Forelimb muscle (tissue), 1 donor: ENCODE measurements at regions not wholly inside any gene's neighbourhood (a gene's known extent, or its start where the extent isn't known, plus 50 kb on each side); places are given as distances from the start of the nearest gene placed in this dataset.
"Not testable (repeated sequence)": the region's sequence is repeated elsewhere in the genome, so short reads cannot be mapped to it uniquely, and the experiment has no call there.

Experiments
- DNase-seq: peaks from one replicate; pipeline ENCODE4 v3.0.0-alpha.2; 2013; ENCODE audit warnings: low read depth

DNA sequence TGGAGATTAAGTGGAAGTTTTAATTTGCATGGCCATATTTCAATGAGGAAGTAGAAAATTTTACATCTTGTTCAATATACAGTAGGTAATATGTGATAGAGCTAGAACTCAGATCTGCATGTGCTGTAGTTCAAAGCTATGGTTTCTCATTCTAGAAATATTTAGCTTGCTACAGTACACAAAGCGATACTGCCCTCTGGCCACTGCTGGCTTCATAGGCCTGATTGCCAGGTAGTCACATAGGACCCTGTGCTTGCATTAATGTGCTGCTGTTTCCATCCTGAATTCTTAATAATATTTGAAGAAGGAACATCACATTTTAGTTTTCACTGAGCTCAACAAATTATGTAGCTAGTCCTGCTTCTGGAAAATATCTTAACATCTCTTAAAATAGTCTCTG is 87.0 kb downstream of the PLSCR2 start:
- no peak for DNase-seq

DNA sequence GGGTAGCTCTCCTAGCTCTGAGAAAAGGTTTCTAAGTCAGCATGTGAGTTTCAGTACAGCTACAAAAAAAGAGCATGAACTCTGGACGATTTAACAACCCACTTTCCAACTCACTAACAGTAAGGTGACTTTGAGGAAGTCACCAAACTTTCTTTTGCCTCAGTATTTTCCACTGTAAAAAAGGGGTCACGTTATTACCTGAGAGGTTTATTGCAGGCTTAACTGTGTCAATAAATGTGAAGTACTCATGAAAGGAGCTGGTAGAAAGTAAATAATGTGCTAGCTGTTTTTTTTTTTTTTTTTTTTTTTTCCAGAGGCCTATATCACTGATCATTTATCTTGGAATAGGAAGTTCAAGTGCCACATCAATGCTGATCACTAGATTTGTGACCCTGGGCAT is 89.3 kb downstream of the PLSCR2 start:
- no peak for DNase-seq

DNA sequence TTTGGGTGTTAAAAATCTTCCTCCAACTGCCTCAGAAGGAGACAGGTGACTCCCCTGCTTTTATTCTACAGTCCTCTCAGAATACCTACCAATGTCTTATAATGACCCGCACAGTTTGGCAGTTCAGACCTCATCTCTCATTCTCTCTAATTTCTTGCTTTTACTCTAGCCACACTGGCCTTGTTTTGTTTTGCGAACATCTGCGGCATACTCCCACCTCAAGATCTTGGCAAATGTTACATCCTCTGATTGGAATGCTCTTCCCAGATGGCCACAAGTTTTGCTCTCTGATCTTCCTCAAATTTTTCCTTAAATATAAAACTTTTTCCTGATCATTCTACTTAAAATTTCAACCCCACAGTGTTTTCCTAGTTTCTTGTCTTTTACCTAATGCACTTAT is 94.1 kb downstream of the PLSCR2 start:
- DNase-seq: peak; percentile 31

DNA sequence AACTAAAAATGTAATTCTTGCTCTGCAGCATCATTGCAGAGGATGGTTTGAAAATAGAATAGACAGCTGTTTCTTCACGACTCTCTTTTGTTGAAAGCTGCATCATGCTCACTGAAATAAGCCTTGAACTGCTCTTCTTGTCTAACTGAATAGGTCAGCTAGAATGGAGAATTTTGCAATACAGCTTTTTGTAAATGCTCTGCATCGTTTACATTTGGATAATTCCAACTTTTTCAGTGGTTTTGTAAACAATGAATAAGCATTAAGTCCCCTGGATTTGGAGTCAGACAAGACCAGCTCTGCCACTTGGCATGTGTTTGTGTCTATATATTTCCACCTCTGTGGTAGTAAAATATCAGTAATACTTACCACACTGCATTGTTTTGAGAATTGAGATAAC is 95.2 kb downstream of the PLSCR2 start:
- peak; percentile 14 for DNase-seq

DNA sequence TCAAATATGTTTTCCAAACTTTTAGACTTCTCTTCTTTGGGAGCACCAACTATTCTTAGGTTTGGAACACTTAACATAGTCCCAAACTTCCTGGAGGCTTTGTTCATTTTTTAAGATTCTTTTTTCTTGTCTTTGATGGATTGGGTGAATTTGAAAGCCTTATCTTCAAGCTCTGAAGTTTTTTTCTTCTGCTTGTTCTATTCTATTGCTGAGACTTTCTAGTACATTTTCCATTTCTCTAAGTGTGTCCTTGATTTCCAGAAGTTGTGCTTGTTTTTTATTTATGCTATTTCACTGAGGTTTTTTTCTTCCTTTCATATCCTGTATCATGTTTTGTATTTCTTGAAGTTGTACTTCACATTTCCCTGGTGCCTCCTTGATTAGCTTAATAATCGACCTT is 97.5 kb downstream of the PLSCR2 start:
- no peak for DNase-seq

DNA sequence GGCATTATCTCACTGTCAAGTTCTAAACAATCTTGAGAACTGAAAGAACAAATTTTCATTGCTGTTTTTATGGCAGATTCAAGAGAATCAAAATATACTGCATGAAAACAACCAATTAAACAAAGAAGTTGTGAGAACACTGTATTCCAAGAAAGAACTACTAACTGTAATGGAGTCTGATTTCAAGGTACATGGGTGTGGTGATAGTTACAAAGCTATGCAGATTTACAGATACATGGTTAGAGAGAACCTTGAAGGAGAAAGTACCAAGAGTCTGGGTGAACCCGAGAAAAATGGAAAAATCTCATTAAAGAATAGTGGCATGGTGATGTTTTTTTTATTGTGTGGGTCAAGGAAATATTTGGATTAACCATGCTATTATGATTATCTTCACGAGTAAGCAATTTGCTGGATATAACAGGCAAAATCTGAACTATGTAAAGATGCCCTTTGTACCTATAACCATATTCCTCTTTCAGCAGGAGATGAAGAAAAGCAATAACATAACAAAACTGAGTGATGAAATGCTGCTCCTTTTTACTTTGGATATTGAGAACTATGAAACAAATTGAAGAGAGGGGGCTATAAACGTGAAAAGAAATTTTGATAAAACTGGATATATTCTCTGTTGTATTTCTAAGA is 100.4 kb downstream of the PLSCR2 start:
- DNase-seq: no peak

DNA sequence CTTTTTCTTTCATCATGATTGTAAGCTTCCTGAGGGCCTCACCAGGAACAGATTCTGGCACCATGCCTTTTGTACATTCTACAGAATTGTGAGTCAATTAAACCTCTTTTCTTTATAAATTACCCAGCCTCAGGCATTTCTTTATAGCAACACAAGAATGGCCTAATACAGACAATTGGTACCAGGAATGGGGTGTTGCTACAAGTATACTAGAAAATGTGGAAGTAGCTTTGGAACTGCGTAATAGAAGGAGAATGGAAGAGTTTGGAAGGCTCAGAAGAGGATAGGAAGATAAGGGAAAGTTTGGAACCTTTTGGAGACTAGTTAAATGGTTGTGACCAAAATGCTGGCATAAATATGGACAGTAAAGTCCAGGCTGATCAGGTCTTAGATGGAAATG is 108.9 kb upstream of the PLSCR4 start:
- DNase-seq: no peak

DNA sequence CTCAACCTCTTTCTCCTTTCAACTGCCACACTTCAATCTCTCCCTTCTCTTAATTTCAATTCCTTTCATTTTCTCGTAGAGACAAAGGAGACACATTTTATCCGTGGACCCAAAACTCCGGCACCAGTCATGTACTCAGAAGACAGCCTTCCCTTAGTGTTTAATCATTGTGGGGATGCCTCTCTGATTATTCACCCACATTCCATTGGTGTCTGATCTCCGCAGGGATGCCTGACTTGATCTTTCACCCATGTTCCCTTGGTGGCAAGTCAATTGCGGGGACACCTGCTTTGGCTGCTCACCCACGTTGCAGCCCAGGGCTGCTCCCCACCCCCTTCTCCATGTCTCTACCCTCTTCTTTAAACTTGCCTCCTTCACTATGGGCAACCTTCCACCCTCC is 103.5 kb upstream of the PLSCR4 start:
- DNase-seq: not testable (repeated sequence)

DNA sequence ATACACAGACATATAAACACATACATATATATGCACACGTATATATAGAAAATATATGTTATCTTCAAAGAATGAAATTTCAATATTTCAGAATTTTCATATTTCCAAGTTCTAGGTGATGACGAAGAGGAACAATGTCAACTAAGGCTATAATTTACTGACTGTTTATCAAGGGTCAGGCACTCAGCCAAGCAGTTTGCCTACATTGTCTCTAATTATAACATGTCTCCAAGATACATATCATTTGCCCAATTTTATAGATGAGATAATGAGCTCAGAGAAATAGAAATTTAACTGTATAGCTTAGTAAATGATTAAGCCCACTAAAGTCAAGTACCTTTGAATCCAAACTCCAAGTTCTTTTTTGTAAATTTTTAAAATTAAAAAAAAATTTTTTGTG is 99.9 kb upstream of the PLSCR4 start:
- DNase-seq: no peak

DNA sequence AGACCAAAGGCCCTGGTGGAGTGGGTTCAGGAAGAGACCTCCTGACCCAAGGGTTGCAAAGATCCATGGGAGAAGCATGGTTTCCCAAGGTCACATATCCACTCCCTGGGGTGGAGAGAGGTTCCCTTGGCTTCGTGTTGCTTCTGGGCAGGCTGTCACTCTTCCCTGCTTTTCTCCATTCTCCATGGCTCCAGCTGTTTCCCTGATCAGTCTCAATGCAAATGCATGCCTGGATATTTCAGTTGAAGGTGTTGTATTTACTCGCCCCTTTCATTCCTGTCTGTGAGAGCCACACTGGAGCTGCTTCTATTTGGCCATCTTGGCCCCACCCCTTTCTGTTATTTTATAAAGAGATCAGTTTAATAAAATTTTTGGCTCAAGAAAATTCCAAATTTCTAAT is 95.0 kb upstream of the PLSCR4 start:
- DNase-seq: no peak

DNA sequence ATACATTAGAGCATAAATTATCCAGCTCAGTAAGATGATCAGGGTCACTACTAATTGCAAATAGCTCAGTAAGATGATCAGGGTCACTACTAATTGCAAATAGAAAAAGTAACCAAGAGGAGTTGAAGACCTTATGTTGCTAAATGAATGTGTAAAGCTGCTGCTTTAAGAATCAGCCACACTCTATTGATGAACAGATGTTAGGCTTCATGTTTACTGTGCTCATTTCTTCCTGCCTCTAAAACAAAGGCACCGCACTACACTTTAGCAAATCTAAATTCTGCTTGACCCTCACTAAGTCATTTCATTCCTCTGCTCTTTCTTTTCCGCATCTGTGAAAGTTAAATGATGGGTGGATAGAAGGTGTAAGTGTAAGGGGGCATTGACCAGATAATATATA is 92.6 kb upstream of the PLSCR4 start:
- no peak for DNase-seq

DNA sequence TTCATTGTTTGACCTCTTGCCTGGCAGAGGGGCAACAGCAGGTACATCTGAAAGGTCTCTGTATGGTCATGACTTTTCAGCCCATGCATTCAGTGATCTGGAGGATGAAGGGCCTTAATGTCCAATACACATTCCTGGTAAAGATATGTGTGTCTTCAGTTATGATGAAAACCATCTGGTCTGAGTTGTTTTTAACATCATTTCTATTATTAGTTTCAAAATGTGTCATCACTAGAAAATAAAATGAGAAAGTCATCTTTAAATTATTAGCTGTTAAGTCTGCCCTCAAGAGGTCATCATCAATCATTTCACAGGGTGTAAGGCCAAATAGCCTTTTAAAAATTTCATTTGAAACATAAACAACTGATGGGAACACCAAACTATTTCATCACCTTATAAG is 92.1 kb upstream of the PLSCR4 start:
- DNase-seq: peak; percentile 44

DNA sequence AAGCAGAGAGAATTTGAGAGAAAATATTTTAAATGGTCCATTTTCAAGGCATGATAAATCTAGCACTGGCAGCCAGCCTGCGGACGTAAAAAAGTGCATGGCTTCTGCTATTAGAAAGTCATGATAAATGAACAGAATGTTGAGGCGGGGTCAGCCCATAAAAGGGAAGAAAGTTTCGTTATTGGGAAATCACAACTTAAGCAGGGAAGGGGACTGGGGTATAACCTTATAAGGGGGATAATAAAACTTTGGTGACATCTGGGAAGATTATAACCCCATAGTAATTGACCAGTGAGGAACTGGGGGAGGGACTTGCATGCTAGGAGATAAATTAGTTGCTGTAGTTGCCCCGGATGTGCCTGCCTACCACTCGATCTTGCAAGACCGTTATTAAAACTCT is 88.4 kb upstream of the PLSCR4 start:
- DNase-seq: no peak

DNA sequence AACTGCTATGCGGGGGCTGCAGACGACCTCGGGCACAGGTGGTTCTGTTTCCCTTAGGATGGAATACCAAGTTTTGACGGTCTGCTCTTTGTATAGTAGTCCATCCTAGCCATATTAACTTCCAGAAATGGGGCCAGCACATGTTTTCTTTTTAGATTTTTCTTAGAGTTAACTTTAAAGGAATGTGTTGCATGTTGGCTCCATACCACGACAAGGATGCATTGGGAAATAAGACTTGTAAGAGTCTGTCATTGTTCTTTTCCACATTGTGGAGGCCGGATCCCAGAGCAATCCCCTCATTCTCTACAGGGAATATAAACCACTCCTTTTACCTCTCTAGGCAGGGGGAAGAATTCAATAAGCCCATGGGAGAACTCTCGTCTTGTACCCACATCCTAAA is 87.1 kb upstream of the PLSCR4 start:
- DNase-seq: no peak

DNA sequence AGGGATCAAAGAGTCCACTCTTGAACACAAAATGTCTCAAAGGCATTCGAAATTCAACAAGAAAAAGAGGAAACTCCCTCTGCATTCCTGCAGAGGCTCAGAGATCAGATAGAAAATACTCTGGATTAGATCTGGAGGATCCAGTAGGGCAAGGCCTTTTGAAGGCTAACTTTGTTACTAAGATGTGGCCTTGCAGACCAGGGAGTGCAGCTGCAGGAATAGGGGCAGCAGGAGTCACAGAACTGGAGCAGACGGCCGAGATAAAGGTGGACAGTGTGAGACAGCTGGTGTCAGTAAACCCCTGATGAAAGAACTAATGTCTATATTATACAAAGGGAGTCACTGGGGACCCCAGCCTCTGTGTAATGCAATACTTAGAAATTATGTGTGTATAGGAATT is 84.5 kb upstream of the PLSCR4 start:
- DNase-seq: no peak

DNA sequence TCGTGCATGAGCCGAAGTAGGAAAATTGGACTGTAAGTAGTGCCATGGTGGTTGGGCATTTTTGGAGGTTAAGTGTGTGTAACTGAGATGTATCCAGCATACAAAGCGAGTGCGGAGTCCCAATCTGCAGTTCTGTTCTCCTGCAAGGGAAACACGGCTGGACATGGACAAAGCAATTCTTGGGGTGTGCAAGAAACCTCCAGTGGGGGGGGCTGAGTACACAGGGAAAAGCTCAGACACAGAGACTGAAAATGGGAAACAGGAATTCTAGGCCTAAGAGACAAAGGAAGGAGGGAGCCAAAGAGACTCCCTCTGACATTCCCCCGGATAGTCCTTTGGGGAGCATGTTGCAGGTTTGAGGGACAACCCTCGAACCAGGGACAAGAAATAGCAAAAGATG is 83.2 kb upstream of the PLSCR4 start:
- no peak for DNase-seq

DNA sequence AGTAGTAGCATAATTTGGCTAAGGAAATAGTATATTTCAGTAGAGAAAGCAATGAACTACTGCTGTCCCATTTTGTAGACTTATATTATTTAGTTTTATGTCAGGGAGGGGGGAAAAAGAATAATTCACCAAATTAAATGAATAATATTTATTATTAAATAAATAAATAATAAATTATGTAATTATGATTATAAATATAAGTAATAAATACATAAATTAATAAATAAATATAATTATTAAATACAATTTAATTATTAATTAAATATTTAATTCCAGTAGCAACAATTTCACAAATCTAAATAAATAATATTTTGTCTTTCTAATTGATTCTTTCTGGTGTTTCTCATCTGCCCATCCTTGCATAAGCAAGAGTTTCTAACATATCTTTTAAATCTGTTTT is 81.1 kb upstream of the PLSCR4 start:
- DNase-seq: no peak

DNA sequence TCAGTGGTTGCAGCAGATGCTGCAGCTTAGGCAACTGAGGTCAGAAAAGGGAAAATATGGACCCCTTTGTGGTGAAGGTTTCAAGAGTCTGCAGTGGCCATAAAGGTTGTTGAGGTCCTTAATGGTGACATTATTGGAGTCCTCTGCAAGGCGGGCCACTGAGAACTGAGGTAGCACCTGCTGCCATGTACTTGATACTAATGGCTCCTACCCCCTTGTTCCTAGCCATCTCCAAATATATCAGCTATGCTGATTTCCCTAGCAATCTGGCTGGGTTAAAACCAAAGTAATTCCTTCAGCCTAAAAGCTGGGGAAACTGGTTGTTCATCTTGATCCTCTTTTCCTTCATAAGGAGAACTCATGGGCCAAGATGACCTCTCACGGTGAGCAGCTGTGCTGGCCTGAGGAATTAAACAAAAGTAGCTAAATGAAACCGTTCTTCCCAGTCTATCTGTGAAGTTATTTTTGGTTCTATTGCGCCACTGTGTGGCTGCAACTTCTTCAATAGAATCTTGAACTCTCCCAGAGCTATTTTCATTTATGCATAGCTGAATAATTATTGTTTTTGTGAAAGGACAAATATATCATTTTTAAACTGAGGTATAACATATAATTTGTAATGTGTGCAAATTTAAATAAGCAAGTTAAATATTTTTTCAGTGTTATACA is 76.1 kb upstream of the PLSCR4 start:
- peak; percentile 53 for DNase-seq

DNA sequence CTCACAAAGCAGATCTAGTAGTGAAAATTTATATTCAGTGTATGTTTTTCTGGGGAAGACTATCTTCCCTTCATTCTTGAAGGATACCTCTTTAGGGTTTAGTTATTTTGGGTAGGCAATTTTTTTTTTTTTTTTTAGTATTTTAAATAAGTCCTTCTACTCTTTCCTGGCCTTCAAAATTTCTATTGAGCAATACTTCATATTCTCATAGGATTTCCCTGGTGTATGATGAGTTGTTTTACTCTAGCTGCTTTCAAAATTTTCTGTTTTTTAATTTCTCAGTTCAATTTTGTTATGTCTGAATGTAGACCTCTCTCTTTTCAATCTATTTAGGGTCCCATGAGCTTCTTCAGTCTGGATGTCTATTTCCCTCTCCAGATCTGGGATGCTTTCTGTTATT is 74.3 kb upstream of the PLSCR4 start:
- no peak for DNase-seq

DNA sequence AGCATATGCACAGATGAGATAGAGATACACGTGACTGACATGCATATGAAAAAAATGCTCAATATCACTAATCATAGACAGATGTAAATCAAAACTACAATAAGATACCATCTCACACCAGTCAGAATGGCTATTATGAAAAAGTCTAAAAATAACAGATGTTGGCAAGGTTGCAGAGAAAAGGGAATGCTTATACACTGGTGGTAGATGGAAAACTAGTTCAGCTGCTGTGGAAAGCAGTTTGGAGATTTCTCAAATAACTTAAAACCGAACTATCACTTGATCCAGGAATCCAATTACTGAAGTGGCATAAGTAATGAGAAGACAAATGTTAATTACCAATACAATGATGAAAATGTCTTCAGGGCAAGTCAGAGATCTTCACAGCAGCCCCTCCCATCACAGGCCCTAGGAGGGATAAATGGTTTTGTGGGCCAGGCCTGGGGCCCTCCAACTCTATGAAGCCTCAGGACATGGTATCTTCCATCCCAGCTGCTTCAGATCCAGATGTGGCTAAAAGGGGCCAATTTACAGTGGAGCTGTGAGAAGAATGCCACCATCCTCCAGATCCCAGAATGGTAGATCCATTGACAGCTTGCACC is 71.4 kb upstream of the PLSCR4 start:
- DNase-seq: no peak

DNA sequence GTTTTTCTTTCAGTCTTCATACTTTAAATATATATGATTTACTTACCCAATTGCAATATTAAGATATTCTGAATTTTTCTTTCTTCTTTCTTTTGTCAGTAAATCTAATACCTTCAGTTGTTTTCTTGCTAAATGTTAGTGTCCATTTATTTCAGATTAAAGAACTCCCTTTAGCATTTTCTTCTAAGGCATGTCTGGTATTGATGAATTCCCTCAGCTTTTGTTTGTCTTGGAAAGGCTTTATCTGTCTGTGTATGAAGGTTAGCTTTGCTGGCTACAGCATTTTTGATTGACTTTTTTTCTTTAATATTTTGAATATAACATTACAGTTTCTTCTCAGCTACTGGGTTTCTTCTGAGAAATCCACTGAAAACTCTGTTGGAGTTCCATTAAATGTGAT is 64.0 kb upstream of the PLSCR4 start:
- DNase-seq: no peak

DNA sequence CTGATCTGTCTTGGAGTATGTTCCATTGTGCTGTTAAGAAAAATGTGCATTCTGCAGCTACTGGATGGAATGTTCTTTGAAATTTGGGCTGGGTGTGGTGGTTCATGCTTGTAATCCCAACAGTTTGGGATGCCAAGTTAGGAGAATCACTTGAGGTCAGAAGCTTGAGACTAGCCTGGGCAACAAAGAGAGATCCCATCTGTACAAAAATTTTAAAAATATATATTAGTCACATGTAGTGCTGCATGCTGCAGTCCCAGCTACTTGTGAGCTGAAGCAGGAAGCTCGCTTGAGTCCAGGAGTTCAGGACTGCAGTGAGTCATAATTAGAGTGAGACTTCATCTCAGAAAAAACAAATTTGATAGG is 62.8 kb upstream of the PLSCR4 start:
- no peak for DNase-seq

DNA sequence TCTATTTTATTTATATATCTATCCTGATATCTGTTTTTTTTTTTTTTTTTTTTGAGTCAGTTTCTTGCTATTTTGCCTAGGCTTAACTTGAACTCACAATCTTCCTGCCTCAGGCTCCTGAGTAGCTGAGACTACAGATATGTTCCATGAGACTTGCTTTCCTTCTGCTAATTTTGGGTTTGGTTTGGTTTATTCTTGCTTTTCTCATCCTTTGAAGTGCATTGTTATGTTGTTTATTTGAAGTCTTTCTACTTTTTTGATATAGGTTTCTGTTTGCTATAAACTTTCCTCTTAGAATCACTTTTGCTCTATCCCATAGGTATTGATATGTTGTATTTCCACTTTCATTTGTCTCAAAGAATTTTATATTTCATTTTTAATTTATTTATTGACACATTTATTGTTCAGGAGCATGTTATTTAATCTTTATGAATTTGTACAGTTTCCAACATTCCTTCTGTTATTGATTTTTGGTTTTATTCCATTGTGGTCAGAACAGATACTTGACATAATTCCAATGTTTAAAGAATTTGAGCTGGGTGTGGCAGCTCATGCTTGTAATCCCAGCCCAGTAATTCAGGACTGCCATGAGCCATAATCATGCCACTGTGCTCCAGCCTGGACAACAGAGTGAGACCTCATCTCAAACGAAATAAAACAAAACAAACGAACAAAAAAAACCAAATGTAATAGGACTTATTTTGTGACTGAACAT is 62.3 kb upstream of the PLSCR4 start:
- DNase-seq: no peak
